ENCODE measurements at regions not wholly inside any gene's neighbourhood (a gene's known extent, or its start where the extent isn't known, plus 50 kb on each side); places are given as distances from the start of the nearest gene placed in this dataset.

GRCh38 chr15:35929740-35930444, 383.9 kb upstream of the DPH6 start (continued):
- TF ChIP-seq, protein P1, sequence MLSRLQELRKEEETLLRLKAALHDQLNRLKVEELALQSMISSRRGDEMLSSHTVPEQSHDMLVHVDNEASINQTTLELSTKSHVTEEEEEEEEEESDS (CRISPR knock-in tag; IDR thresholded peaks at IDR 0.05): no peak
- TF ChIP-seq, protein P2, sequence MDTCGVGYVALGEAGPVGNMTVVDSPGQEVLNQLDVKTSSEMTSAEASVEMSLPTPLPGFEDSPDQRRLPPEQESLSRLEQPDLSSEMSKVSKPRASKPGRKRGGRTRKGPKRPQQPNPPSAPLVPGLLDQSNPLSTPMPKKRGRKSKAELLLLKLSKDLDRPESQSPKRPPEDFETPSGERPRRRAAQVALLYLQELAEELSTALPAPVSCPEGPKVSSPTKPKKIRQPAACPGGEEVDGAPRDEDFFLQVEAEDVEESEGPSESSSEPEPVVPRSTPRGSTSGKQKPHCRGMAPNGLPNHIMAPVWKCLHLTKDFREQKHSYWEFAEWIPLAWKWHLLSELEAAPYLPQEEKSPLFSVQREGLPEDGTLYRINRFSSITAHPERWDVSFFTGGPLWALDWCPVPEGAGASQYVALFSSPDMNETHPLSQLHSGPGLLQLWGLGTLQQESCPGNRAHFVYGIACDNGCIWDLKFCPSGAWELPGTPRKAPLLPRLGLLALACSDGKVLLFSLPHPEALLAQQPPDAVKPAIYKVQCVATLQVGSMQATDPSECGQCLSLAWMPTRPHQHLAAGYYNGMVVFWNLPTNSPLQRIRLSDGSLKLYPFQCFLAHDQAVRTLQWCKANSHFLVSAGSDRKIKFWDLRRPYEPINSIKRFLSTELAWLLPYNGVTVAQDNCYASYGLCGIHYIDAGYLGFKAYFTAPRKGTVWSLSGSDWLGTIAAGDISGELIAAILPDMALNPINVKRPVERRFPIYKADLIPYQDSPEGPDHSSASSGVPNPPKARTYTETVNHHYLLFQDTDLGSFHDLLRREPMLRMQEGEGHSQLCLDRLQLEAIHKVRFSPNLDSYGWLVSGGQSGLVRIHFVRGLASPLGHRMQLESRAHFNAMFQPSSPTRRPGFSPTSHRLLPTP (IDR thresholded peaks at IDR 0.05; ENCODE audit: borderline replicate concordance, extremely low read depth, insufficient read length): no peak
- TF ChIP-seq CBFA2T3 (IDR thresholded peaks at IDR 0.05): no peak
- TF ChIP-seq FOXJ3 (CRISPR knock-in tag; IDR thresholded peaks at IDR 0.05): no peak

- Histone ChIP-seq H2AFZ (ENCODE audit: low read depth, low read length) (no peak overlapping the region), H3K4me1 (replicated peaks in 1 of 2; ENCODE audit: control insufficient read depth in 2 of 2, insufficient read depth in 2 of 2, low read length in 2 of 2) (no peaks in the 10 kb centered on the region), H3K79me2 (ENCODE audit: control insufficient read depth, insufficient read depth, low read length) (no peaks in the 10 kb centered on the region), H3K9me1 (ENCODE audit: control insufficient read depth, insufficient read depth, low read length) (no peaks in the 10 kb centered on the region), H3K27me3 (ENCODE audit: control insufficient read depth in 2 of 2, insufficient read depth in 2 of 2, low read length in 2 of 2) (no peaks in the 10 kb centered on the region), H3K9me3 (replicated peaks; ENCODE audit: control insufficient read depth, insufficient read depth, low read depth, low read length) (no peaks in the 10 kb centered on the region), H3K9ac (ENCODE audit: insufficient read depth in 1 of 2, low read depth in 2 of 2, low read length in 2 of 2) (no peak overlapping the region), H3K4me3 (no peak overlapping the region), H3K4me2 (ENCODE audit: insufficient read depth, low read length) (no peak overlapping the region), H4K20me1 (replicated peaks; ENCODE audit: control insufficient read depth, insufficient read depth, low read length) (no peaks in the 10 kb centered on the region), H3K36me3 (ENCODE audit: control insufficient read depth, insufficient read depth, low read length) (no peaks in the 10 kb centered on the region), H3K27ac (ENCODE audit: extremely low read depth, low read depth, low read length) (no peak overlapping the region)
- ChIA-PET POLR2A (no interaction called here), CTCF (ENCODE audit: low intra/inter-chr PET ratio) (no interaction called here)
- no peak for FAIRE-seq
- TF ChIP-seq, protein P3, sequence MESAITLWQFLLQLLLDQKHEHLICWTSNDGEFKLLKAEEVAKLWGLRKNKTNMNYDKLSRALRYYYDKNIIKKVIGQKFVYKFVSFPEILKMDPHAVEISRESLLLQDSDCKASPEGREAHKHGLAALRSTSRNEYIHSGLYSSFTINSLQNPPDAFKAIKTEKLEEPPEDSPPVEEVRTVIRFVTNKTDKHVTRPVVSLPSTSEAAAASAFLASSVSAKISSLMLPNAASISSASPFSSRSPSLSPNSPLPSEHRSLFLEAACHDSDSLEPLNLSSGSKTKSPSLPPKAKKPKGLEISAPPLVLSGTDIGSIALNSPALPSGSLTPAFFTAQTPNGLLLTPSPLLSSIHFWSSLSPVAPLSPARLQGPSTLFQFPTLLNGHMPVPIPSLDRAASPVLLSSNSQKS (CRISPR knock-in tag; IDR thresholded peaks at IDR 0.05): no peak
- no peak for TF ChIP-seq ZKSCAN1 (IDR thresholded peaks at IDR 0.05; ENCODE audit: low read depth, low read length)
- no peak for ATAC-seq
- DNase-seq (ENCODE audit: extremely low read depth in 1 of 4, low spot score in 3 of 4): no peak
- 0% methylated on average over 2 of the region's 2 CpGs for WGBS (ENCODE audit: insufficient coverage, low coverage, missing lambda C conversion rate)
- in situ Hi-C loops (cut with MboI) (no loop called here), intact Hi-C loops (cut with micrococcal nuclease) (no loop called here)
- no TSS peak for BruUV-seq (replicated peaks)
Observed at GRCh38 chr15:35931799-35932341, 385.9 kb upstream of the DPH6 start.
